ENCODE measurements at regions not wholly inside any gene's neighbourhood (a gene's known extent, or its start where the extent isn't known, plus 50 kb on each side); places are given as distances from the start of the nearest gene placed in this dataset.
"Not testable (repeated sequence)": the region's sequence is repeated elsewhere in the genome, so short reads cannot be mapped to it uniquely, and the experiment has no call there.

GRCh38 chr7:84714765-84715164 lies 472.1 kb downstream of the SEMA3D start:
- no peak overlapping the region for H2AFZ ChIP-seq
- H3F3A ChIP-seq (ENCODE audit: insufficient read depth): no peaks in the 10 kb centered on the region
- H3K27ac ChIP-seq: no peak overlapping the region
- WGBS, 2 experiments (ENCODE audit: low coverage in 1 of 2, low lambda C conversion rate in 2 of 2, missing lambda C conversion rate in 2 of 2): 76 to 79% methylated on average over 4 of the region's 4 CpGs
- no peaks in the 10 kb centered on the region for H3K9me3 ChIP-seq (ENCODE audit: low read depth)
- no peaks in the 10 kb centered on the region for H3K79me2 ChIP-seq (ENCODE audit: insufficient read depth)
- in situ Hi-C loops (cut with MboI): no loop called here
- H3K36me3 ChIP-seq (ENCODE audit: low read depth): no peaks in the 10 kb centered on the region
- no peak for DNase-seq
- H3K4me3 ChIP-seq: no peak overlapping the region
- no peaks in the 10 kb centered on the region for H4K20me1 ChIP-seq (ENCODE audit: insufficient read depth)
- H3K4me2 ChIP-seq (ENCODE audit: unreplicated experiment): no peak overlapping the region
- no peaks in the 10 kb centered on the region for H3K27me3 ChIP-seq (replicated peaks; ENCODE audit: insufficient read depth)
- peaks cover 6% of the 10 kb centered on the region for H3K4me1 ChIP-seq (ENCODE audit: insufficient read depth)
- H3K9me2 ChIP-seq (ENCODE audit: insufficient read depth): no peaks in the 10 kb centered on the region
- no peak for TF ChIP-seq EZH2phosphoT487 (IDR thresholded peaks at IDR 0.05; ENCODE audit: insufficient read depth, low read depth)
- no peak for TF ChIP-seq EZH2 (IDR thresholded peaks at IDR 0.05; ENCODE audit: insufficient read depth, poor library complexity, severe bottlenecking)
- no peak overlapping the region for H3K9ac ChIP-seq

- peaks cover 6% of the 10 kb centered on the region for H3K4me1 ChIP-seq (ENCODE audit: insufficient read depth)
- H4K20me1 ChIP-seq (ENCODE audit: insufficient read depth): no peaks in the 10 kb centered on the region
- peak; percentile 55 for DNase-seq
- no peak overlapping the region for H3K4me2 ChIP-seq (ENCODE audit: unreplicated experiment)
- no peaks in the 10 kb centered on the region for H3F3A ChIP-seq (ENCODE audit: insufficient read depth)
- TF ChIP-seq EZH2phosphoT487 (IDR thresholded peaks at IDR 0.05; ENCODE audit: insufficient read depth, low read depth) (no peak), EZH2 (IDR thresholded peaks at IDR 0.05; ENCODE audit: insufficient read depth, poor library complexity, severe bottlenecking) (no peak)
- H3K9me3 ChIP-seq (ENCODE audit: low read depth): no peaks in the 10 kb centered on the region
- in situ Hi-C loops (cut with MboI): no loop called here
- WGBS, 2 experiments (ENCODE audit: low coverage in 1 of 2, low lambda C conversion rate in 2 of 2, missing lambda C conversion rate in 2 of 2): 66 to 73% methylated on average over 4 of the region's 4 CpGs
- H3K9ac ChIP-seq: no peak overlapping the region
- H3K9me2 ChIP-seq (ENCODE audit: insufficient read depth): no peaks in the 10 kb centered on the region
- H3K36me3 ChIP-seq (ENCODE audit: low read depth): no peaks in the 10 kb centered on the region
- H3K4me3 ChIP-seq: no peak overlapping the region
- H3K79me2 ChIP-seq (ENCODE audit: insufficient read depth): no peaks in the 10 kb centered on the region
- H2AFZ ChIP-seq: no peak overlapping the region
- no peak overlapping the region for H3K27ac ChIP-seq
- H3K27me3 ChIP-seq (replicated peaks; ENCODE audit: insufficient read depth): no peaks in the 10 kb centered on the region
These were observed 474.3 kb downstream of the SEMA3D start for GRCh38 chr7:84712374-84713121.

- DNase-seq; H3K27me3 ChIP-seq (replicated peaks; ENCODE audit: insufficient read depth); H3K79me2 ChIP-seq (ENCODE audit: insufficient read depth); H3K4me3 ChIP-seq; H3K4me2 ChIP-seq (ENCODE audit: unreplicated experiment); H4K20me1 ChIP-seq (ENCODE audit: insufficient read depth); H3K36me3 ChIP-seq (ENCODE audit: low read depth); H3K9ac ChIP-seq; H2AFZ ChIP-seq; in situ Hi-C loops (cut with MboI); H3K9me2 ChIP-seq (ENCODE audit: insufficient read depth); H3F3A ChIP-seq (ENCODE audit: insufficient read depth); H3K4me1 ChIP-seq (ENCODE audit: insufficient read depth); H3K27ac ChIP-seq; H3K9me3 ChIP-seq (ENCODE audit: low read depth): not testable (repeated sequence)
- 67 to 84% methylated on average over 1 to 3 of the region's 3 CpGs for WGBS, 2 experiments (ENCODE audit: low coverage in 1 of 2, low lambda C conversion rate in 2 of 2, missing lambda C conversion rate in 2 of 2)
These were observed 476.3 kb downstream of the SEMA3D start for GRCh38 chr7:84710538-84710937.

GRCh38 chr7:84705706-84706105 lies 481.1 kb downstream of the SEMA3D start:
- peaks cover 16% of the 10 kb centered on the region for H3K4me1 ChIP-seq (ENCODE audit: insufficient read depth)
- no peak overlapping the region for H3K9ac ChIP-seq
- H3K9me3 ChIP-seq (ENCODE audit: low read depth): no peaks in the 10 kb centered on the region
- H2AFZ ChIP-seq: no peak overlapping the region
- no peaks in the 10 kb centered on the region for H4K20me1 ChIP-seq (ENCODE audit: insufficient read depth)
- H3F3A ChIP-seq (ENCODE audit: insufficient read depth): peaks cover 13% of the 10 kb centered on the region; the same call in 1 of the 2 replicates
- 92 to 100% methylated on average over 1 of the region's 1 CpG for WGBS, 2 experiments (ENCODE audit: low coverage in 1 of 2, low lambda C conversion rate in 2 of 2, missing lambda C conversion rate in 2 of 2)
- no peak overlapping the region for H3K4me2 ChIP-seq (ENCODE audit: unreplicated experiment)
- DNase-seq: no peak
- no peak overlapping the region for H3K4me3 ChIP-seq
- in situ Hi-C loops (cut with MboI): no loop called here
- TF ChIP-seq EZH2phosphoT487 (IDR thresholded peaks at IDR 0.05; ENCODE audit: insufficient read depth, low read depth) (no peak), EZH2 (IDR thresholded peaks at IDR 0.05; ENCODE audit: insufficient read depth, poor library complexity, severe bottlenecking) (no peak)
- H3K27me3 ChIP-seq (replicated peaks; ENCODE audit: insufficient read depth): no peaks in the 10 kb centered on the region
- H3K79me2 ChIP-seq (ENCODE audit: insufficient read depth): no peaks in the 10 kb centered on the region
- no peaks in the 10 kb centered on the region for H3K36me3 ChIP-seq (ENCODE audit: low read depth)
- H3K27ac ChIP-seq: no peak overlapping the region
- no peaks in the 10 kb centered on the region for H3K9me2 ChIP-seq (ENCODE audit: insufficient read depth)

GRCh38 chr7:84705079-84705478 lies 481.8 kb downstream of the SEMA3D start:
- DNase-seq: no peak
- WGBS, 2 experiments (ENCODE audit: low coverage in 1 of 2, low lambda C conversion rate in 2 of 2, missing lambda C conversion rate in 2 of 2): 94 to 100% methylated on average over 1 of the region's 1 CpG
- Histone ChIP-seq H3F3A (ENCODE audit: insufficient read depth) (peaks cover 13% of the 10 kb centered on the region; the same call in 1 of the 2 replicates), H3K4me2 (ENCODE audit: unreplicated experiment) (no peak overlapping the region), H3K4me3 (no peak overlapping the region), H3K4me1 (ENCODE audit: insufficient read depth) (peaks cover 19% of the 10 kb centered on the region), H3K9me3 (ENCODE audit: low read depth) (no peaks in the 10 kb centered on the region), H3K9me2 (ENCODE audit: insufficient read depth) (no peaks in the 10 kb centered on the region), H2AFZ (no peak overlapping the region), H3K36me3 (ENCODE audit: low read depth) (no peaks in the 10 kb centered on the region), H3K79me2 (ENCODE audit: insufficient read depth) (no peaks in the 10 kb centered on the region), H3K27me3 (replicated peaks; ENCODE audit: insufficient read depth) (no peaks in the 10 kb centered on the region), H3K27ac (no peak overlapping the region), H3K9ac (no peak overlapping the region), H4K20me1 (ENCODE audit: insufficient read depth) (no peaks in the 10 kb centered on the region)
- in situ Hi-C loops (cut with MboI): no loop called here
- no peak for TF ChIP-seq EZH2phosphoT487 (IDR thresholded peaks at IDR 0.05; ENCODE audit: insufficient read depth, low read depth)
- TF ChIP-seq EZH2 (IDR thresholded peaks at IDR 0.05; ENCODE audit: insufficient read depth, poor library complexity, severe bottlenecking): no peak

Measured in GM23248 (cell line).